Loucy (cell line): ENCODE measurements at regions not wholly inside any gene's neighbourhood (a gene's known extent, or its start where the extent isn't known, plus 50 kb on each side); places are given as distances from the start of the nearest gene placed in this dataset.

Experiments used
- H2AFZ ChIP-seq: fragments of 200-600 bp; sonication (generic); 2 replicates; pipeline ENCODE4 v1.6.0; 2016; ENCODE audit warnings: antibody characterized with exemption, mild to moderate bottlenecking, low read length, moderate library complexity
- H3F3A ChIP-seq: fragments of 200-600 bp; 2 replicates; pipeline ENCODE4 v1.6.0; 2016; ENCODE audit warnings: antibody characterized with exemption, low read depth, mild to moderate bottlenecking
- H3K27me3 ChIP-seq: fragments of 200-600 bp; sonication (generic); 2 replicates; pipeline ENCODE4 v1.6.1; 2014; ENCODE audit warnings: low read length, mild to moderate bottlenecking; ENCODE audit not compliant: insufficient read depth, poor library complexity, severe bottlenecking
- H3K36me3 ChIP-seq: fragments of 200-600 bp; sonication (generic); 2 replicates; pipeline ENCODE4 v1.6.1; 2016; ENCODE audit warnings: low read length; ENCODE audit not compliant: insufficient read depth
- H3K4me1 ChIP-seq: fragments of 200-600 bp; sonication (generic); 2 replicates; pipeline ENCODE4 v1.5.1; 2014; ENCODE audit warnings: low read length, mild to moderate bottlenecking; ENCODE audit not compliant: insufficient read depth, poor library complexity, severe bottlenecking
- H3K4me2 ChIP-seq: fragments of 200-600 bp; sonication (generic); 2 replicates; pipeline ENCODE4 v1.6.0; 2014; ENCODE audit warnings: antibody characterized with exemption, low read length, low read depth, mild to moderate bottlenecking; ENCODE audit not compliant: poor library complexity, severe bottlenecking
- H3K4me3 ChIP-seq: fragments of 200-600 bp; sonication (generic); 2 replicates; pipeline ENCODE4 v1.5.1; 2014; ENCODE audit warnings: low read length, mild to moderate bottlenecking, mixed read lengths; ENCODE audit not compliant: poor library complexity, severe bottlenecking
- H3K79me2 ChIP-seq: fragments of 200-600 bp; sonication (generic); 2 replicates; pipeline ENCODE4 v1.6.1; 2014; ENCODE audit warnings: low read length; ENCODE audit not compliant: insufficient read depth
- H3K9ac ChIP-seq: fragments of 200-600 bp; sonication (generic); 2 replicates; pipeline ENCODE4 v1.6.0; 2014; ENCODE audit warnings: mild to moderate bottlenecking, low read depth, low read length, moderate library complexity; ENCODE audit not compliant: poor library complexity, severe bottlenecking
- H3K9me2 ChIP-seq: fragments of 200-600 bp; sonication (generic); replicated peaks from 2 replicates; pipeline ENCODE4 v1.6.1; 2016; ENCODE audit warnings: low read depth, low read length, mixed read lengths
- H3K9me3 ChIP-seq: fragments of 200-600 bp; sonication (generic); 2 replicates; pipeline ENCODE4 v1.6.1; 2014; ENCODE audit warnings: mild to moderate bottlenecking, antibody characterized with exemption, low read length, low read depth; ENCODE audit not compliant: insufficient read depth
- H4K20me1 ChIP-seq: fragments of 200-600 bp; sonication (generic); 2 replicates; pipeline ENCODE4 v1.6.0; 2014; ENCODE audit warnings: antibody characterized with exemption, low read length, mild to moderate bottlenecking; ENCODE audit not compliant: insufficient read depth, poor library complexity, severe bottlenecking
- CTCF ChIP-seq: fragments of 200-600 bp; sonication (generic); conservative IDR thresholded peaks from 2 replicates; pipeline ENCODE4 v1.5.1; 2014; ENCODE audit warnings: mild to moderate bottlenecking, antibody characterized with exemption, low read length
- EZH2phosphoT487 ChIP-seq: fragments of 200-600 bp; IDR thresholded peaks from 2 replicates; pipeline ENCODE4 v1.6.1; 2018; ENCODE audit warnings: antibody characterized with exemption, mild to moderate bottlenecking, moderate library complexity, borderline replicate concordance

- Histone ChIP-seq H3K4me2 (no peak overlapping the region), H3K36me3 (no peaks in the 10 kb centered on the region), H3K9me3 (no peaks in the 10 kb centered on the region), H3F3A (no peaks in the 10 kb centered on the region), H3K9ac (no peak overlapping the region), H3K4me1 (no peaks in the 10 kb centered on the region), H3K79me2 (no peaks in the 10 kb centered on the region), H3K27me3 (no peaks in the 10 kb centered on the region), H4K20me1 (no peaks in the 10 kb centered on the region), H3K4me3 (no peak overlapping the region), H3K9me2 (no peaks in the 10 kb centered on the region), H2AFZ (no peak overlapping the region)
- TF ChIP-seq EZH2phosphoT487 (no peak), CTCF (no peak)
Observed at GRCh38 chr5:26026044-26026443, 1012.3 kb downstream of the CDH9 start.

GRCh38 chr5:26024774-26025173, 1013.6 kb downstream of the CDH9 start:
- H3K79me2 ChIP-seq: no peaks in the 10 kb centered on the region
- H3K36me3 ChIP-seq: no peaks in the 10 kb centered on the region
- no peak overlapping the region for H3K9ac ChIP-seq
- no peak overlapping the region for H2AFZ ChIP-seq
- H4K20me1 ChIP-seq: no peaks in the 10 kb centered on the region
- H3K4me1 ChIP-seq: no peaks in the 10 kb centered on the region
- no peaks in the 10 kb centered on the region for H3K9me3 ChIP-seq
- no peaks in the 10 kb centered on the region for H3K27me3 ChIP-seq
- no peaks in the 10 kb centered on the region for H3F3A ChIP-seq
- H3K4me2 ChIP-seq: no peak overlapping the region
- no peak overlapping the region for H3K4me3 ChIP-seq
- TF ChIP-seq CTCF (peak; percentile 20; the same call in 1 of the 2 replicates), EZH2phosphoT487 (no peak)
- H3K9me2 ChIP-seq: no peaks in the 10 kb centered on the region

- Histone ChIP-seq H4K20me1 (no peaks in the 10 kb centered on the region), H2AFZ (no peak overlapping the region)
Observed at GRCh38 chr5:26023361-26023760, 1015.0 kb downstream of the CDH9 start.

More at GRCh38 chr5:26023361-26023760, 1015.0 kb downstream of the CDH9 start:
- H3K9ac ChIP-seq: no peak overlapping the region
- H3K36me3 ChIP-seq: no peaks in the 10 kb centered on the region
- H3K9me2 ChIP-seq: no peaks in the 10 kb centered on the region
- H3K4me3 ChIP-seq: no peak overlapping the region
- no peaks in the 10 kb centered on the region for H3K4me1 ChIP-seq
- no peak overlapping the region for H3K4me2 ChIP-seq
- H3K27me3 ChIP-seq: no peaks in the 10 kb centered on the region
- no peaks in the 10 kb centered on the region for H3F3A ChIP-seq
- no peaks in the 10 kb centered on the region for H3K79me2 ChIP-seq
- TF ChIP-seq CTCF: no peak
- TF ChIP-seq EZH2phosphoT487: no peak
- H3K9me3 ChIP-seq: no peaks in the 10 kb centered on the region
